ENCODE measurements at regions not wholly inside any gene's neighbourhood (a gene's known extent, or its start where the extent isn't known, plus 50 kb on each side); places are given as distances from the start of the nearest gene placed in this dataset.

DNA sequence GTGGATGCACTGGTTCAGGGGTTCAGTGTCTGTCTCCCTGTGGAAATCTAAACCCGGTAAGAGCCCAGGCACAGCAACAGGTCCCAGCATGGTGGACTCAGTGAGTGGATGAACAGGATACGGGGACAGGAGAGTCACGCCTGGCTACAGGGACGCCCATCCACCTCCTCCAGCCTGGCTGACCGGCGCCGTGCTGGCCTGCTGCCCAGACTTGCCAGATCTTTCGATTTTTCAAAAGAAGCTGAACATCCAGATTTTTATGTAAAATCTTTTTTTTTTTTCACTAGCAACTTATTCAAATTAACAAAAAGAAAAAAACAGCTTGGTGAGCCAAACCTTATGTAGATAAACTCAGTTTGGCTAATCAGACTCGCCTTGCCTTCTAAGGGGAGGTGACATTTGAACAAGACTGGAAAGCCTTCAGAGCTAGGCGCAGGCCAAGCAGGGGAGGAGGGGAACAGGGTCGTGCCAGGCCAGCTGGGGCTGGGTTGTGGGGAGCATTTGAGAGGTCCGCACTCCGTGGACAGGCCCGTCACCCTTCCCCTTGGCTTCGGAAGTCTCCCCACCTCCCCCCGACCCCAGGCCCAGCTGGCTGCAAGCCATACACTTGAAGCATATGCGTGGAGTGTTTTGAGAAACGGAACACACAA is 87.8 kb upstream of the NCOR2 start:
- TF ChIP-seq, protein P1, sequence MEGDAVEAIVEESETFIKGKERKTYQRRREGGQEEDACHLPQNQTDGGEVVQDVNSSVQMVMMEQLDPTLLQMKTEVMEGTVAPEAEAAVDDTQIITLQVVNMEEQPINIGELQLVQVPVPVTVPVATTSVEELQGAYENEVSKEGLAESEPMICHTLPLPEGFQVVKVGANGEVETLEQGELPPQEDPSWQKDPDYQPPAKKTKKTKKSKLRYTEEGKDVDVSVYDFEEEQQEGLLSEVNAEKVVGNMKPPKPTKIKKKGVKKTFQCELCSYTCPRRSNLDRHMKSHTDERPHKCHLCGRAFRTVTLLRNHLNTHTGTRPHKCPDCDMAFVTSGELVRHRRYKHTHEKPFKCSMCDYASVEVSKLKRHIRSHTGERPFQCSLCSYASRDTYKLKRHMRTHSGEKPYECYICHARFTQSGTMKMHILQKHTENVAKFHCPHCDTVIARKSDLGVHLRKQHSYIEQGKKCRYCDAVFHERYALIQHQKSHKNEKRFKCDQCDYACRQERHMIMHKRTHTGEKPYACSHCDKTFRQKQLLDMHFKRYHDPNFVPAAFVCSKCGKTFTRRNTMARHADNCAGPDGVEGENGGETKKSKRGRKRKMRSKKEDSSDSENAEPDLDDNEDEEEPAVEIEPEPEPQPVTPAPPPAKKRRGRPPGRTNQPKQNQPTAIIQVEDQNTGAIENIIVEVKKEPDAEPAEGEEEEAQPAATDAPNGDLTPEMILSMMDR (IDR thresholded peaks at IDR 0.05) = no peak
- TF ChIP-seq POLR2A (IDR thresholded peaks at IDR 0.05) = no peak
- Histone ChIP-seq H3K4me3 (peak overlapping the region in 3 of 4 donors; percentile 5 to 50 (median 24)), H3K36me3 (no peaks in the 10 kb centered on the region), H3K27me3 (peaks cover 0 to 33% (median 0%) of the 10 kb centered on the region in 4 donors), H3K9me3 (no peaks in the 10 kb centered on the region), H3K27ac (peak overlapping the region; percentile 60 to 90 (median 83)), H3K4me1 (peaks cover 17 to 39% (median 22%) of the 10 kb centered on the region in 3 donors)
- DNase-seq = no peak
- intact Hi-C loops (cut with DNase I) = no loop called here
- WGBS, 2 donors = 6 to 30% methylated on average over 10 to 15 of the region's 18 CpGs

DNA sequence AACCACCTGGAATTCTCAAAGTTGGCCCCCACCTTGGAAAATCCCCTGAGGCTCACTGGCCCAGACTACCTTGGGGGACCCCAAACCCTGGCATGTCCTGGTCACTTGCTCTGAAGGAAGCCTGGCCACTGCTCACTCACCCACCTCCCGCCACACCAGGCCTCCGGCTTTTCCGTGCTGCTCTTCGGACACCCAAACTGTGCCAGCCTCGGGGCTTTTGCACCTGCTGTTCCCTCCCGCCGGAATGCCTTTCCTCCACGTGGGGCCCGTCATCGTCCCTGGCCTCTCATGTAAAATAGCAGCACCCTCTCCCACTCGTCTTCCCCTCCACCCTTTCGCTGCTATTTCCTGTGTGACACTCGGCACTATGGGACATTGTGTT is 87.2 kb upstream of the NCOR2 start:
- no peaks in the 10 kb centered on the region for H3K36me3 ChIP-seq
- 58 to 70% methylated on average over 13 of the region's 13 CpGs for WGBS, 2 donors
- no peak for TF ChIP-seq POLR2A (IDR thresholded peaks at IDR 0.05)
- TF ChIP-seq, protein P1 (IDR thresholded peaks at IDR 0.05) = no peak
- no peak for DNase-seq
- intact Hi-C loops (cut with DNase I) = no loop called here
- peak overlapping the region; percentile 60 to 90 (median 83) for H3K27ac ChIP-seq
- H3K9me3 ChIP-seq = no peaks in the 10 kb centered on the region
- H3K4me3 ChIP-seq = peak overlapping the region in 2 of 4 donors; percentile 24 to 50
- H3K4me1 ChIP-seq = peaks cover 17 to 39% (median 22%) of the 10 kb centered on the region in 3 donors
- H3K27me3 ChIP-seq = peaks cover 0 to 33% (median 0%) of the 10 kb centered on the region in 4 donors

DNA sequence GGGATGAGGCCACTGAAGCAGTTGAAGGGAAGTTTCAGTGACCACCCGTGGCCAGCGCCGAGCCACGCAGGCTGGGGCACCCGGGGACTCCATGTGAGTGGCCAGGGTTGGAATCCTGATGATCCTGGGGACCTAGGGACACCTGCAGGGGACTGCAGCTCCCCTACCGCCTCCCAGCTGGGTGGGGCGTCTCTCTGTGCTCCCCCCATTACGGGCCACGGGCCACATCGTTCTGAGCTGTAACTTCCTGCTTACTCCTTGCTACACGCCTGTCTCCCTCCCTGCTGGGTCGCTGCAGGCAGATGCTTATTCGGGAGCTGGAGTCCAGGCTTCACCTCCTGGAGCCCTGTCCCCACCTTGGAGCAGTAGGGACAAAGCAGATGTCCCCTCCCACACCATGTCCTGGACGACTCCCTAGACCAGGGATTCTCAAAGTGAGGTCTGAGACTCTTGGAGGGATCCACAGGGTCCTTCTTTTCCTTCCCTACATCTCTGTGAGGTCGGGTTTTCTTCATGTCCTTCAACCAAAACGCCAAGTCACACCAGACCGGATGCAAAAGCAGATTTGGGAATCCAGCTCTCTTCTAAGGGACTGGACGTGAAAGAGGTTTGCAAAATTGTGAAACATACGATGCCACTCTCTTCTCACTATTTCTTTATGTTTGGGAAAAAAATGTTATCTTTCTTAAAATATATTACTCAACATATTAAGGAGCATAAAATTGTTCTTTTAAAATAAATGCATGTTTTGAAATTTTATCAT is 85.9 kb upstream of the NCOR2 start:
- H3K36me3 ChIP-seq = no peaks in the 10 kb centered on the region
- peak overlapping the region in 3 of 4 donors; percentile 20 to 25 (median 22) for H3K27ac ChIP-seq
- H3K4me3 ChIP-seq = no peak overlapping the region
- peaks cover 0 to 33% (median 0%) of the 10 kb centered on the region in 4 donors for H3K27me3 ChIP-seq
- DNase-seq = no peak
- TF ChIP-seq, protein P1 (IDR thresholded peaks at IDR 0.05) = no peak
- no peak for TF ChIP-seq POLR2A (IDR thresholded peaks at IDR 0.05)
- peaks cover 17 to 39% (median 22%) of the 10 kb centered on the region in 3 donors for H3K4me1 ChIP-seq
- peaks cover 0 to 10% (median 0%) of the 10 kb centered on the region in 3 donors for H3K9me3 ChIP-seq
- 29 to 47% methylated on average over 7 to 14 of the region's 19 CpGs for WGBS, 2 donors
- intact Hi-C loops (cut with DNase I) = no loop called here

DNA sequence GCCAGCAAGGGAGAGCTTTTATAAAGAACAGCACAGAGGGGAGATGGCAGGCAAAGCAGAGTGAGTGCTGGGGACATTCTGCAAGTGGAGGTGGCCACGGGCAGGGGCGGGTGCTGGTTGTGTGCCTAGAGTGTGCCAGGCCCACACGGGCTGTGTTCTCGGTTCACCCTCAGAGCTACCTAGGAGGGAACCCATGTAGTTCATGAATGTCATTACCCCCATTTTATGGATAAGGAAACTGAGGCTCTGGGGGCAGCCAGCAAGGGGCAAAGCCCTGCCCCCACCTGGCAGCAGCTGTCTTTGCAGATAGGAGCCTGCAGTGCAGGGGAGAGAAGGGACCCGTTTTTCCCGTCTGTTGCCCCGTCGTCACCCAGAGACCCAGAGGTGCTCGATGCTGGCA is 85.2 kb upstream of the NCOR2 start:
- H3K27ac ChIP-seq = no peak overlapping the region
- peaks cover 0 to 33% (median 0%) of the 10 kb centered on the region in 4 donors for H3K27me3 ChIP-seq
- H3K4me3 ChIP-seq = no peak overlapping the region
- intact Hi-C loops (cut with DNase I) = no loop called here
- H3K36me3 ChIP-seq = no peaks in the 10 kb centered on the region
- WGBS, 2 donors = 78 to 92% methylated on average over 2 to 8 of the region's 9 CpGs
- no peak for TF ChIP-seq POLR2A (IDR thresholded peaks at IDR 0.05)
- TF ChIP-seq, protein P1 (IDR thresholded peaks at IDR 0.05) = no peak
- peaks cover 17 to 39% (median 22%) of the 10 kb centered on the region in 3 donors for H3K4me1 ChIP-seq
- no peak for DNase-seq
- peaks cover 0 to 10% (median 0%) of the 10 kb centered on the region in 3 donors for H3K9me3 ChIP-seq
